ENCODE measurements at regions not wholly inside any gene's neighbourhood (a gene's known extent, or its start where the extent isn't known, plus 50 kb on each side); places are given as distances from the start of the nearest gene placed in this dataset.
A peak's percentile ranks its signal among the peaks of the same experiment; 100 is the strongest.

GRCh38 chr2:3128786-3129185, 248.8 kb downstream of the EIPR1 start:
- no peaks in the 10 kb centered on the region for H3K4me1 ChIP-seq (ENCODE audit: insufficient read depth, poor library complexity, severe bottlenecking)
- DNase-seq (ENCODE audit: low spot score) (no peak), ATAC-seq (ENCODE audit: low read depth) (no peak)
- no peaks in the 10 kb centered on the region for H3K27me3 ChIP-seq (ENCODE audit: insufficient read depth, poor library complexity, severe bottlenecking)
- no peak overlapping the region for H3K27ac ChIP-seq (ENCODE audit: poor library complexity, severe bottlenecking)
- TF ChIP-seq CTCF (IDR thresholded peaks at IDR 0.05; ENCODE audit: poor library complexity, severe bottlenecking), result no peak
- no peak overlapping the region for H3K4me3 ChIP-seq (ENCODE audit: severe bottlenecking)
- no peaks in the 10 kb centered on the region for H3K36me3 ChIP-seq (ENCODE audit: low read depth)
- H3K9me3 ChIP-seq (ENCODE audit: severe bottlenecking), result no peaks in the 10 kb centered on the region

- ATAC-seq (ENCODE audit: low read depth) (0 out of 3 replicates have a peak, but pooled peaks have one; percentile 24), DNase-seq (ENCODE audit: low spot score) (no peak)
- no peak for TF ChIP-seq CTCF (IDR thresholded peaks at IDR 0.05; ENCODE audit: poor library complexity, severe bottlenecking)
- H3K27ac ChIP-seq (ENCODE audit: poor library complexity, severe bottlenecking), result no peak overlapping the region
- no peaks in the 10 kb centered on the region for H3K36me3 ChIP-seq (ENCODE audit: low read depth)
- no peaks in the 10 kb centered on the region for H3K9me3 ChIP-seq (ENCODE audit: severe bottlenecking)
- H3K4me3 ChIP-seq (ENCODE audit: severe bottlenecking), result no peak overlapping the region
- H3K4me1 ChIP-seq (ENCODE audit: insufficient read depth, poor library complexity, severe bottlenecking), result no peaks in the 10 kb centered on the region
- H3K27me3 ChIP-seq (ENCODE audit: insufficient read depth, poor library complexity, severe bottlenecking), result no peaks in the 10 kb centered on the region
These were observed 249.9 kb downstream of the EIPR1 start for GRCh38 chr2:3127710-3128109.

- H3K4me3 ChIP-seq (ENCODE audit: severe bottlenecking), result no peak overlapping the region
These were observed 250.6 kb downstream of the EIPR1 start for GRCh38 chr2:3126911-3127621.

GRCh38 chr2:3126171-3126910, 251.3 kb downstream of the EIPR1 start:
- DNase-seq (ENCODE audit: low spot score) (no peak), ATAC-seq (ENCODE audit: low read depth) (no peak; the same call in 2 of the 3 replicates)
- Histone ChIP-seq H3K4me3 (ENCODE audit: severe bottlenecking) (no peak overlapping the region), H3K27me3 (ENCODE audit: insufficient read depth, poor library complexity, severe bottlenecking) (no peaks in the 10 kb centered on the region), H3K36me3 (ENCODE audit: low read depth) (no peaks in the 10 kb centered on the region), H3K27ac (ENCODE audit: poor library complexity, severe bottlenecking) (no peak overlapping the region), H3K9me3 (ENCODE audit: severe bottlenecking) (no peaks in the 10 kb centered on the region), H3K4me1 (ENCODE audit: insufficient read depth, poor library complexity, severe bottlenecking) (no peaks in the 10 kb centered on the region)
- TF ChIP-seq CTCF (IDR thresholded peaks at IDR 0.05; ENCODE audit: poor library complexity, severe bottlenecking), result no peak

More at GRCh38 chr2:3126911-3127621, 250.6 kb downstream of the EIPR1 start:
- Histone ChIP-seq H3K4me1 (ENCODE audit: insufficient read depth, poor library complexity, severe bottlenecking) (no peaks in the 10 kb centered on the region), H3K27me3 (ENCODE audit: insufficient read depth, poor library complexity, severe bottlenecking) (no peaks in the 10 kb centered on the region), H3K27ac (ENCODE audit: poor library complexity, severe bottlenecking) (no peak overlapping the region), H3K36me3 (ENCODE audit: low read depth) (no peaks in the 10 kb centered on the region), H3K9me3 (ENCODE audit: severe bottlenecking) (no peaks in the 10 kb centered on the region)
- ATAC-seq (ENCODE audit: low read depth) (no peak), DNase-seq (ENCODE audit: low spot score) (no peak)
- TF ChIP-seq CTCF (IDR thresholded peaks at IDR 0.05; ENCODE audit: poor library complexity, severe bottlenecking), result no peak

GRCh38 chr2:3125761-3126130, 251.9 kb downstream of the EIPR1 start:
- DNase-seq (ENCODE audit: low spot score) (no peak), ATAC-seq (ENCODE audit: low read depth) (no peak)
- Histone ChIP-seq H3K9me3 (ENCODE audit: severe bottlenecking) (no peaks in the 10 kb centered on the region), H3K4me3 (ENCODE audit: severe bottlenecking) (no peak overlapping the region), H3K27me3 (ENCODE audit: insufficient read depth, poor library complexity, severe bottlenecking) (no peaks in the 10 kb centered on the region), H3K36me3 (ENCODE audit: low read depth) (no peaks in the 10 kb centered on the region), H3K4me1 (ENCODE audit: insufficient read depth, poor library complexity, severe bottlenecking) (no peaks in the 10 kb centered on the region), H3K27ac (ENCODE audit: poor library complexity, severe bottlenecking) (no peak overlapping the region)
- no peak for TF ChIP-seq CTCF (IDR thresholded peaks at IDR 0.05; ENCODE audit: poor library complexity, severe bottlenecking)

Measured in RWPE2 (cell line).